AG09319 (cell line): ENCODE measurements at regions not wholly inside any gene's neighbourhood (a gene's known extent, or its start where the extent isn't known, plus 50 kb on each side); places are given as distances from the start of the nearest gene placed in this dataset.
"Not testable (repeated sequence)": the region's sequence is repeated elsewhere in the genome, so short reads cannot be mapped to it uniquely, and the experiment has no call there.

ENCODE experiments used
- DNase-seq: peaks from one replicate; pipeline ENCODE4 v3.0.0-alpha.2; 2010; ENCODE audit warnings: low read depth; ENCODE audit errors: extremely low read depth
- CTCF ChIP-seq: IDR thresholded peaks from 2 replicates; pipeline ENCODE4 v1.5.1; 2011; ENCODE audit warnings: low read depth, mild to moderate bottlenecking, inconsistent platforms, low read length, moderate library complexity

GRCh38 chr20:25867776-25868649 is 171.4 kb upstream of the ZNF337 start:
- DNase-seq, result no peak

GRCh38 chr20:25867015-25867775 is 170.5 kb upstream of the ZNF337 start:
- not testable (repeated sequence) for DNase-seq

More at GRCh38 chr20:25867776-25868649, 171.4 kb upstream of the ZNF337 start:
- no peak for TF ChIP-seq CTCF

- no peak for TF ChIP-seq CTCF
- no peak for DNase-seq
Observed at GRCh38 chr20:25865715-25866656, 169.3 kb upstream of the ZNF337 start.

GRCh38 chr20:25864963-25865714 is 168.5 kb upstream of the ZNF337 start:
- not testable (repeated sequence) for DNase-seq

GRCh38 chr20:25864326-25864962 is 167.8 kb upstream of the ZNF337 start:
- no peak for TF ChIP-seq CTCF
- no peak for DNase-seq

- no peak for TF ChIP-seq CTCF
- DNase-seq, result no peak
Observed at GRCh38 chr20:25863536-25864325, 167.1 kb upstream of the ZNF337 start.

- DNase-seq, result peak; percentile 49
Observed at GRCh38 chr20:25862967-25863530, 166.4 kb upstream of the ZNF337 start.
